ENCODE measurements at regions not wholly inside any gene's neighbourhood (a gene's known extent, or its start where the extent isn't known, plus 50 kb on each side); places are given as distances from the start of the nearest gene placed in this dataset.

GRCh38 chr1:5643360-5644107 is 348.7 kb downstream of the NPHP4 start:
- in situ Hi-C loops (cut with MboI; ENCODE audit: low sequenced_read_pairs) = no loop called here

GRCh38 chr1:5640845-5641244 is 351.4 kb downstream of the NPHP4 start:
- in situ Hi-C loops (cut with MboI; ENCODE audit: low sequenced_read_pairs) = no loop called here

- in situ Hi-C loops (cut with MboI; ENCODE audit: low sequenced_read_pairs) = no loop called here
Observed at GRCh38 chr1:5639106-5639722, 353.0 kb downstream of the NPHP4 start.

GRCh38 chr1:5638582-5638981 is 353.6 kb downstream of the NPHP4 start:
- in situ Hi-C loops (cut with MboI; ENCODE audit: low sequenced_read_pairs) = no loop called here

GRCh38 chr1:5637171-5637570 is 355.1 kb downstream of the NPHP4 start:
- in situ Hi-C loops (cut with MboI; ENCODE audit: low sequenced_read_pairs) = no loop called here

- in situ Hi-C loops (cut with MboI; ENCODE audit: low sequenced_read_pairs) = no loop called here
Observed at GRCh38 chr1:5634893-5635292, 357.3 kb downstream of the NPHP4 start.

- in situ Hi-C loops (cut with MboI; ENCODE audit: low sequenced_read_pairs) = no loop called here
Observed at GRCh38 chr1:5632814-5633213, 359.4 kb downstream of the NPHP4 start.

- in situ Hi-C loops (cut with MboI; ENCODE audit: low sequenced_read_pairs) = no loop called here
Observed at GRCh38 chr1:5632224-5632623, 360.0 kb downstream of the NPHP4 start.

GRCh38 chr1:5628416-5628815 is 363.8 kb downstream of the NPHP4 start:
- in situ Hi-C loops (cut with MboI; ENCODE audit: low sequenced_read_pairs) = no loop called here

- in situ Hi-C loops (cut with MboI; ENCODE audit: low sequenced_read_pairs) = no loop called here
Observed at GRCh38 chr1:5623399-5623798, 368.8 kb downstream of the NPHP4 start.

- in situ Hi-C loops (cut with MboI; ENCODE audit: low sequenced_read_pairs) = no loop called here
Observed at GRCh38 chr1:5622412-5622811, 369.8 kb downstream of the NPHP4 start.

GRCh38 chr1:5621692-5622091 is 370.5 kb downstream of the NPHP4 start:
- in situ Hi-C loops (cut with MboI; ENCODE audit: low sequenced_read_pairs) = no loop called here

GRCh38 chr1:5620997-5621396 is 371.2 kb downstream of the NPHP4 start:
- in situ Hi-C loops (cut with MboI; ENCODE audit: low sequenced_read_pairs) = no loop called here

GRCh38 chr1:5620418-5620817 is 371.8 kb downstream of the NPHP4 start:
- in situ Hi-C loops (cut with MboI; ENCODE audit: low sequenced_read_pairs) = no loop called here

- in situ Hi-C loops (cut with MboI; ENCODE audit: low sequenced_read_pairs) = no loop called here
Observed at GRCh38 chr1:5619469-5619868, 372.8 kb downstream of the NPHP4 start.

GRCh38 chr1:5617546-5617945 is 374.7 kb downstream of the NPHP4 start:
- in situ Hi-C loops (cut with MboI; ENCODE audit: low sequenced_read_pairs) = no loop called here

- in situ Hi-C loops (cut with MboI; ENCODE audit: low sequenced_read_pairs) = no loop called here
Observed at GRCh38 chr1:5617179-5617520, 375.1 kb downstream of the NPHP4 start.

- in situ Hi-C loops (cut with MboI; ENCODE audit: low sequenced_read_pairs) = no loop called here
Observed at GRCh38 chr1:5616366-5617178, 375.7 kb downstream of the NPHP4 start.

GRCh38 chr1:5615076-5615475 is 377.1 kb downstream of the NPHP4 start:
- in situ Hi-C loops (cut with MboI; ENCODE audit: low sequenced_read_pairs) = no loop called here

- in situ Hi-C loops (cut with MboI; ENCODE audit: low sequenced_read_pairs) = no loop called here
Observed at GRCh38 chr1:5613900-5614299, 378.3 kb downstream of the NPHP4 start.

- in situ Hi-C loops (cut with MboI; ENCODE audit: low sequenced_read_pairs) = no loop called here
Observed at GRCh38 chr1:5611851-5612250, 380.4 kb downstream of the NPHP4 start.

GRCh38 chr1:5611431-5611830 is 380.8 kb downstream of the NPHP4 start:
- in situ Hi-C loops (cut with MboI; ENCODE audit: low sequenced_read_pairs) = no loop called here

Data from HL-60/S4 (cell line).